HG03060 (cell line): ENCODE measurements at regions not wholly inside any gene's neighbourhood (a gene's known extent, or its start where the extent isn't known, plus 50 kb on each side); places are given as distances from the start of the nearest gene placed in this dataset.

Experiments used
- ATAC-seq: cut with Tn5 transposase; IDR thresholded peaks from one replicate; pipeline ENCODE4 v1.9.1; 2021; ENCODE audit warnings: low read depth, moderate number of reproducible peaks; ENCODE audit not compliant: unreplicated experiment

DNA sequence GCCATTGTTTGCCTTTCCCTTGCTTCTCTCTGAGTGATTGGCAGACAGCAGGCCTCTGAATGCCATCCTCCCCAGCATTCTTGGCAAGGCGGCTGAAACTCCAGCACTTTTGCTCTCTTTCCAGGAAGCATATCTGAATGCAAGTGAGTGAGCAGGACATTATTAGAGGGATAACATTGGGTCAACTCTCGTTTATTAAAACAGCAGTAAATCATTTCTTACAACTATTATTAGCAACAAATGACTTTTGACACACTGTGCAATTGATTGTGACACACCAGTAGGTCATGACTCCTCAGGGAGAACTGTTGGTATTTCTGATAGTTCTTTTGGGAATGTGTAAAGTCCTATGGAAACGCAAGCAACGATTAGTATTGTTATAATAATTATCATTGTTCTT, 103.8 kb downstream of the EFNB1 start:
- no peak for ATAC-seq

DNA sequence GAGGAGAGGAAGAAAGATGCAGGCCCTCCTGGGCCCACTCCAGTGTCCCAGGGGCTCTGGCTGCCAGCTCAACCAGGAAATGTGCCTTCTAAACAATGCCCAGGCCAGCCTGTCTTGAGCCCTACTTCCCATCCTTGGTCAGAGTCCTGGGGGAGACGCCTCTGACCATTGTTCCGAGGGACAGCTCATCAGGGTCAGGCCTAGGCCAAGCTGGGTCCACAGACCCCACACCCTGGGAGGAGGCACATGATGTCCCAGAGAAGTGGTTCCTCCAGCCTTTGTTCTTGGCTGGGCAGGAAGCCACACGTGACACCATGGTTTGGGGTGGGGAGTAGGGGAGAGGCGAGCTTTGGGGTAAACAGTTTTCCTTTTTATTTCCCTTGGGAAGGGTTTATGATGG, 102.5 kb downstream of the EFNB1 start:
- no peak for ATAC-seq

DNA sequence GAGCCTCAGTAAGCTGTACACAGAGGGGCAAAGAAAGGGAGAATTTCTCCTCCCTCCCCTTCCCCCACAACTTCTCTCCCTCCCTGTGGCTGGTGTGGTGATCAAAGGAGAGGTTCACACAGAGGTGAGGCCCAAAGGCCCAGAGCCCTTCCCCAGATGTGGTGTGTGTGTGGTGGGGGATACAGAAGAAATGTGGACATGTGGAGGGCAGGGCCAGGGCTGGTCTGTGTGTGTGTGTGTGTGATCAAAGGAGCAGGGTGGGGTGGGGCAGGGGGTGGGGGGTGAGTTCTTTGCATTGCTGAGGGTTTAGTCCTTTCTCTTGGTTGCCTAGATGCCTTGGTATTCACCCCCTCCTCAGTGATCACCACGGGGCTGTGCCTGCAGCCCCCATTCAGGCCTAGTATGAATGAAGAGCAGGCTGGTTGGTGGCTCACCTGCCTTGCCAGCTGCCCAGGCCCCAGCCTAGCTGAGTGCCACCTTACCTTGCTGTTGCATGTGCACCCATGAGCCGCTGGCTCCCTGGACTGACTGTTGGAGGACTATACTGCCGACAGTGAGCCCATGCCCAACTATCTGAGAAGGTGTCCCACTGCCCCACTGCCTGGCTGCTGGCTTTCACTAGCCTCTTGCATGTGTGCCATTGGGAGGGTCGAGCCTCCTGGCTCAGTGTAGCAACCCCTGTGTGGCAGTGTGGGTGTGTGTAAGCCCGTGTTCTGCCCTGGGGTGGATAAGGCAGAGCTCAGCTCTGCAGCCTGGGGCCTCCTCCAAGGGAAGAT, 101.9 kb downstream of the EFNB1 start:
- ATAC-seq, result no peak

DNA sequence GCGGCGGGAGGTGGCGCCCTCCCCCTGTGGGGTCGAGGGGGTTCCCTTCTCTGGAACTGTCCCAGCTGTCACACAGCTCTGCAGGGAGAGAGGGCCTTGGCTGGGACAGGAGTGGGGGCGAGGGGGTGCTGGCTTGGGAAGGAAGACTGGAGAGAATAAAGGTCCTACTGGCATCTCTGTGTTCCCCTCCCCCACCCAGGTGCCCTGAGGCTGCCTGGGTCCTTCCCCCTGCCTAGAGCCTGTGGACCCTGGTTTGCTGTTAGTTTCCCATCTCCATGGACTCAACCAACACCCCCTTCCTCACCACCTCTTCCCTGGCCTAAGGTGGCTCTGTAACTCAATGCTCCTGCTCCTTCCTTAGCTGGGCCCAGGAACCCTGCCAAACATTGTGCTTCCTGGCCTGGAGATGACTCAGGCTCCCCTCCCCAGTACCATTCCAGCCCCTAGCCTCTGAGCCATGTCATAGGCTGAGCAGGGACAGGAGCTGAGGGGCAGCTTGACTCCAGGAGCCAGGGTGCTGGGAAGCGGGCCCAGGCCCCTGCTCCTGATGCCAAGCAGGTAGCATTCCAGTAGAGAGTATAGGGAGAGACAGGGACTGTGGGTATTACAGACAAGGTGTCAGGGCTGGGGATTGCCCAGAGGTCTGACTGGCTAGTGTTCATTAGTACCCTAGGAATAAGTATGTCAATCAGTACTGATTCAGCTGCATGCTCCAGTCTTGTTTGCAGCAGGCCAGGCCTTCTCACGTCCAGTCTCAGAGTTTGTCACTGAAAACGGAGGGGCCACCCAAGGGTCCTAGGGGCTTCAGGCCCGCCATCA, 100.7 kb downstream of the EFNB1 start:
- no peak for ATAC-seq

DNA sequence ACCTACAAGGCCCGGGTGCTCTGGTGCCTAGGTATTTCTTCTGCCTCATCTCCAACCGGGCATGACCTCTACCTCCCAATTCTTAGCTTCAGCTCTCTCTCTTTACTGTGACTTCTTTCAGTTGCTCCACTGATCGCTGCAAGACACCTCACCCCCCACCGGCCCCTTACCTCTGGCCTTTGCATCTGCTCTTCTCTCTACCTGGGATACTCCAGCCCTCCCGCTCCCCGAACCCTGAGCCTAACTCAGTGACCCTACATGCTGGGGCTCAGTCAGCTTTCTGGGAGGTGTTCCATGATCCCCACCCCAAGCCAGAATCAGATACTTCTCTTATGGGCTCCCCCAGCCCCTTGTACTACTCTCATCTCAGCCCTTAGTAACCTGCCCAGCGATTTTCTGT, 99.6 kb downstream of the EFNB1 start:
- no peak for ATAC-seq

GRCh38 chrX:68927178-68927577, 98.4 kb downstream of the EFNB1 start:
- no peak for ATAC-seq

DNA sequence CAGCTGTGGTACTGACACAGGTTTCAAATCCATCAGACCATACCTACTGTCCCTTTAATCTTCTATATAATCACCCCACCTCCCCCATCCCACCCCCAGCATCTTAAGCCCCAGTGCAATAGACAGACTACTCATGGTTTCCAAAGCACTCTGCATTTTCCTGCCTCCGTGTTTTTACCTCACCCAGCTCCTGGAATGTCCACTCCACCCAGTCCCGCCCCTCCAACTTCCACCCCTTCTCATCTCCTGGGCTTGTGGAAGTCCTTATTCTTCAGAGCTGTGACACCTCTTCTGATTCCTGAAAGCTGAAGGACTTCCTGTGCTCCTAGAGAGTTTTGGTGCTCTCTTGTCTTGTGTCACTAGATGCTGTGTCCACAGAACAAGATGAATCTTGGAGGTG, 94.3 kb downstream of the EFNB1 start:
- ATAC-seq, result no peak

DNA sequence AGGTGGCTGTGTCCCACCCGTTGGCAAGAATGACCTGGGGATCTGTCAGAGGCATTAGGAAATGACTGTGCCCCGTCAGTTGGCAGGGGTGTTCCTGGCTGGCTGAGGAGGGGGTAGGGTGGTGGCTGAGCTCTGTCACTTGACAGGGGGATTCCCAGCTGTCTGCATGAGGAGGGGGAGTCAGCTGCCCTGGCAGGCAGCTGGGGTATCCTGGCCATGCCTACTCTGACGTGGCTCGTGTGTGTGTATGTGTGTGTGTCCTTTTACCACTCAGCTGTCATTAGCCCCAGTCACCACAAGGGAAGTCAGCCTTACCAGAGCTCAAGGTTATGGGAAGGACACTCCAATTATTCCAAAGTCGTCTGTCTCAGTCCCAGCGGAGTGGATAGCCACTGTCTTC, 93.2 kb downstream of the EFNB1 start:
- ATAC-seq, result no peak

- no peak for ATAC-seq
Measured at GRCh38 chrX:68920561-68920960, 91.7 kb downstream of the EFNB1 start.

- ATAC-seq, result no peak
Measured at GRCh38 chrX:68919707-68920106, 90.9 kb downstream of the EFNB1 start.

GRCh38 chrX:68918202-68918601, 89.4 kb downstream of the EFNB1 start:
- ATAC-seq, result no peak

DNA sequence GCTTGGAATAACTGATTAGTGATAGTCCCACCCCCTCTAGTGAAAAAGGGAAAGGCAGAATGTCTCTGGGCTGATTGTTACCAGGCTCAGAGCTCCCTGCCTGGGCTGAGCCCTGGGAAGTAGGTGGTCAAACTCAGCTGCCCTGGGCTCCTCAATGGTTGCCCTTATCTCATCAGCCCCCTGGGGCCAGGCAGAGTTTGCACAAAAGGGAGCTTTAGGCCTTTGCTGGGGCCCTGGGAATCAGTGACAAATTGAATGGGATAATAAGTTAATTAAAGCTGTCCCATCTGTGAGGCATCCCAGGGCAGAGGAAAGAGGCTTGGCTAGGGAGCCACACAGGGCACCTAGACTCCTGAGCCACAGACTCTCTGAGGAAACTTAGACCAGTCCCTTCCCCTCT, 89.0 kb downstream of the EFNB1 start:
- ATAC-seq, result no peak

- no peak for ATAC-seq
Measured at GRCh38 chrX:68916891-68917290, 88.1 kb downstream of the EFNB1 start.

DNA sequence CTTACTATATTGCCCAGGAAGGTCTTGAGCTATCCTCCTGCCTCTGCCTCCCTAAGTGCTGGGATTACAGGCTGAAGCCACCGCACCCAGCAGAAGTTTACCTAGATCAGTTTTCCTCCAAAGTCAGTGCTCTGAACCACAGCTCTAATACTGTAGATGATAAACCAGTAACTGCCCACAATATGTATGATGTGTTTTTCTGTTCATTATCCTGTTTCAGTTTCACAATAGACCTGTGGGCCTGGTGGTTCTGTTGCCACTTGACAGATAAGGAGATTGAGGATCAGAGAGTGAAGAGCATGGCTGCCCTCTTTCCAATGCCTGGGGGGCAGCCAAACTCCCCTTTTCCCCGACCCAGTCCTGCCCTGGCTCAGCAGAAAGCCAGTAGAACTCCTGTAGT, 87.0 kb downstream of the EFNB1 start:
- no peak for ATAC-seq

DNA sequence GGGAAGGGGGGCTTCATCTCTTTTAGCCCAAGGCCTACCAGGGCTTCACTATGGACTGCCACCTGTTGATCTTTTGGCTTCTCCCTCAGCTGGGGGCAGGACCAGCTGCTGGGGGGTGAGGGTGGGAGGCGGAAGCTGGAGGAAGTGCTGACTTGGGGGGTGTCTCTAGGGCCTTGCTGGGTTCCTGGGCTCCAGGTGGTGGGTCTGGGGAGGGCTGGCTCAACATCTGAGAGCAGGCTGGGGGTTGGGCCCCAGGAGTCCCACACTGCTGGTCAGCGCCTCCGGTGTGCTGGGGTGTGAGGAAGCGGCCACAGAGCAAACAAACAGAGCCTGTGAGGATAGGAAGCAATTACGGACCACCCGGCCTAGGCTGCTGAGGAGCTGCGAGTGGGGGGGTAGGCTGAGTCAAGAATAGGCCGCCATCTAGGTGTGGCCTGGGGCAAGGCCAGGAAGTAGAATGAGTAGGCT, 85.7 kb downstream of the EFNB1 start:
- no peak for ATAC-seq

- no peak for ATAC-seq
Measured at GRCh38 chrX:68913249-68913547, 84.4 kb downstream of the EFNB1 start.

GRCh38 chrX:68912113-68912512, 83.3 kb downstream of the EFNB1 start:
- no peak for ATAC-seq

DNA sequence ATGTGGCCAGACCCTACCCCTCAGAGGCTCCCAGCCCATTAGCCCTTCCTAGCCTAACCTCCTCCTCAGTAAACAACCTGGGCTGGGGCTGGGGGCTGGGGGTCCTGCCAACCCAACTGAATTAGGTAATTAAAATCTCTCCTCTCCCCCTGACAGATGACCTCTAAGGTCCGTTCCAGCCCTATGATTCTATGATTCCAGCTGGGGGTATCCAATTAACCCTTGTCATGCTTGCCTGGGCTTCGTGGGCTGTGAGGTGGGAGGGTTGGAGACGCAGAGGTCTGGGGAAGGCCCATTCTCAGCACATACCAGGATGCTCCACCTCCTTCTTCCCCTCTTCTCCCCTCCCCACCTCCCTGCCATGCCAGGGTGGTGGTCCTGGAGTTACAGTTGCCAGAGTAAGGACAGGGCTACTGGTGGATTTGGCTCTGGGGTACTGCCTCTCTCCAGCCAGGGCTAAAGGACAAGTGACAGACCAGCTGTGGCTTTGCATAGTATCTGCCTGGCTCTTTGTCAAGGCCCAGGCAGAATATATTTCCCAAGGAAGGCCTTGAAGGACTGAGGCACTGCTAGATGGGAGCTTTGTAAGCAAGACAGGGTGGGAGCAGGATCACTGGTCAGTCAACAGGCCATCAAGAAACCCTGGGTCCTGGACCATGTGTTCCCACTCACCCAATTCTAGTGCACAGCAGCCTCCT, 82.1 kb downstream of the EFNB1 start:
- no peak for ATAC-seq

GRCh38 chrX:68909945-68910344, 81.1 kb downstream of the EFNB1 start:
- no peak for ATAC-seq

DNA sequence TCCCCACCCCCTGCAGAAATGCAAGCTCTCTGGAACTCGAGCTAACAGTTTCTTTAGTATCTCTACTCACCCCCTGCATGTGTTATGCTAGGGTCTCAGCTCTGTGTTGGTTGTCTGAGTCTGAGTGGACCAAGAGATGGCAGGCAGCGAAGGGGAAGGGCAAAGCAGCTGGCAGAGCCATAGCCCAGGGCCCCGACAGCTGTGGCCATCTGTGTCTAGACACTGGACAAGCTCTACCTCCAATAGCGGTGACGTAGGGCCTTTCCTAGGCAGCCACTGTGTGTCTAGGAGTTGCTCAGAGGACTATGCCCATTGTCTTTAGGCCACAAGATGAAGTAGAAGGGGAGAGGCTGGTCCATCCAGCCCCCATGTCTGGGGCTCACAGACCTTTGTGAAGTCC, 79.2 kb downstream of the EFNB1 start:
- ATAC-seq, result no peak

DNA sequence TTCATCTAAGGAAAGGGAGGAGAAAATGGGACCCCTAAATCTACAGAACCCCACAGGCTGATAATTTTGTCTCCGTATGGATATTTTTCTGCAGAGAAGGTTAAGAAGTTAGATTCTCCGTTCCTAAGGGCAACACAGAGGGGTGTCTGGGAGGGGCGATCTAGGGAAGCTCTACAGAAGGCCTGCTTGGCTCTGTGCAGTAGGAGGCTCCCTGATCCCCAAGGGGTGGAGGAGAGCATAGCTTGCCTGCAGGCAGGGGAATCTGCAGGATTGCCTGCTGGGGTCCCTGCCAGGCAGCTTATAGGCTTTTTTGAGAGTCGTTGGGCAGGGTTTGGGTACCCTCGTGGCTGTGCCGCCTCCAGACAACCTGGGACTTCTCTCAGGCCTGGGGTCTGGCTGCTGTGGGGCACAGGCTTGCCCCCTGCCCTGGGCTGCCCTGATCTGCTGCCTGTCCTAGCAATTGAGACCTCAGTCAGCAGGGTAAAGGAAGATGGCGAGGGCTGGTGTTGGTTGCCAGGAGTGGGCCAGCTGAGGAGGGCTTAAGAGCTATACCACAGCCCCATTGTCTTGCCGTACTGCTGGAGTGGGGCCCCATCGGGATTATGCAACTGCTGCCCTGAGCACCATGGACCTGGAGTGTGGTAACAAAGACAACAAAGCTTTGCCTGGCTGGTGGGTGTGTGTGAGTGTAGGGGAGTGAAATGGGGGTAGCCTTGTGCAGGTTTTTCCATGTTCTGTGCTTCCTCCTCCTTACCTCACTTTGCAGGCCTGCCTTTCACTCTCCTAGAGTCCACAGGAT, 74.1 kb downstream of the EFNB1 start:
- no peak for ATAC-seq
